Neuronal stem cell (in vitro differentiated cells): ENCODE measurements at regions not wholly inside any gene's neighbourhood (a gene's known extent, or its start where the extent isn't known, plus 50 kb on each side); places are given as distances from the start of the nearest gene placed in this dataset.
"Not testable (repeated sequence)": the region's sequence is repeated elsewhere in the genome, so short reads cannot be mapped to it uniquely, and the experiment has no call there.

Source experiments
- DNase-seq: peaks from one replicate; pipeline ENCODE4 v3.0.0-alpha.2; 2013; ENCODE audit warnings: low spot score
- H2AFZ ChIP-seq: one replicate; pipeline ENCODE4 v1.6.1; 2013; ENCODE audit warnings: mild to moderate bottlenecking, low read length, inconsistent platforms
- H2AK5ac ChIP-seq: 2 replicates; pipeline ENCODE4 v1.6.1; 2013; ENCODE audit warnings: low read depth, mild to moderate bottlenecking, inconsistent platforms, low read length, moderate library complexity, mixed read lengths
- H2BK120ac ChIP-seq: 2 replicates; pipeline ENCODE4 v1.6.1; 2013; ENCODE audit warnings: low read depth, mild to moderate bottlenecking, inconsistent platforms, low read length, moderate library complexity, mixed read lengths
- H2BK12ac ChIP-seq: one replicate; pipeline ENCODE4 v1.6.1; 2013; ENCODE audit warnings: low read length, inconsistent platforms
- H2BK15ac ChIP-seq: 2 replicates; pipeline ENCODE4 v1.6.1; 2013; ENCODE audit warnings: mild to moderate bottlenecking, low read length, inconsistent platforms, mixed read lengths
- H2BK5ac ChIP-seq: one replicate; pipeline ENCODE4 v1.6.1; 2013; ENCODE audit warnings: inconsistent platforms, mild to moderate bottlenecking, low read length, moderate library complexity
- H3K14ac ChIP-seq: one replicate; pipeline ENCODE4 v1.6.1; 2013; ENCODE audit warnings: low read length, inconsistent platforms
- H3K18ac ChIP-seq: 2 replicates; pipeline ENCODE4 v1.6.1; 2013; ENCODE audit warnings: low read length, inconsistent platforms
- H3K23ac ChIP-seq: 2 replicates; pipeline ENCODE4 v1.6.1; 2013; ENCODE audit warnings: low read depth, mild to moderate bottlenecking, mixed read lengths, low read length, inconsistent platforms; ENCODE audit not compliant: poor library complexity
- H3K27ac ChIP-seq: replicated peaks from 3 replicates; pipeline ENCODE4 v1.5.1; 2013; ENCODE audit warnings: low read length, inconsistent platforms
- H3K27me3 ChIP-seq, 3 experiments: 2 replicates each; pipeline ENCODE4 v1.6.1; 2013; ENCODE audit warnings: low read length in 3 of 3, mild to moderate bottlenecking in 2 of 3, inconsistent platforms in 1 of 3, low read depth in 1 of 3, mixed read lengths in 1 of 3, moderate library complexity in 1 of 3; ENCODE audit not compliant: control insufficient read depth in 3 of 3, insufficient read depth in 3 of 3
- H3K36me3 ChIP-seq, 2 donors: replicated peaks in 1 of 2; 2 replicates each; pipeline ENCODE4 v1.6.1; 2013; ENCODE audit warnings: low read length in 2 of 2; ENCODE audit not compliant: control insufficient read depth in 2 of 2, insufficient read depth in 2 of 2
- H3K4ac ChIP-seq: 2 replicates; pipeline ENCODE4 v1.6.1; 2013; ENCODE audit warnings: inconsistent platforms, mild to moderate bottlenecking, low read length, moderate library complexity
- H3K4me1 ChIP-seq, 2 donors: 1 replicate in 1 of 2; 2 replicates in 1 of 2; pipeline ENCODE4 v1.6.1; 2013; ENCODE audit warnings: low read length in 2 of 2, low read depth in 1 of 2; ENCODE audit not compliant: control insufficient read depth in 2 of 2, insufficient read depth in 1 of 2
- H3K4me2 ChIP-seq: one replicate; pipeline ENCODE4 v1.6.1; 2013; ENCODE audit warnings: mild to moderate bottlenecking, low read length, inconsistent platforms; ENCODE audit not compliant: insufficient read depth, poor library complexity, severe bottlenecking
- H3K4me3 ChIP-seq, 2 donors: 2 replicates each; pipeline ENCODE4 v1.5.1; 2013; ENCODE audit warnings: low read length in 2 of 2, mild to moderate bottlenecking in 2 of 2, inconsistent platforms in 1 of 2, moderate library complexity in 1 of 2
- H3K79me1 ChIP-seq: one replicate; pipeline ENCODE4 v1.6.1; 2013; ENCODE audit warnings: low read depth, mild to moderate bottlenecking, inconsistent platforms, low read length, moderate library complexity
- H3K9ac ChIP-seq: one replicate; pipeline ENCODE4 v1.6.1; 2013; ENCODE audit warnings: mild to moderate bottlenecking, low read depth, low read length, inconsistent platforms; ENCODE audit not compliant: poor library complexity
- H3K9me3 ChIP-seq, 2 donors: replicated peaks in 1 of 2; 2 replicates each; pipeline versions ENCODE3 to v1.6.1; 2013; ENCODE audit warnings: low read length in 2 of 2, mild to moderate bottlenecking in 2 of 2, inconsistent platforms in 1 of 2, low read depth in 1 of 2, mixed read lengths in 1 of 2, moderate library complexity in 1 of 2; ENCODE audit not compliant: control insufficient read depth in 2 of 2, insufficient read depth in 1 of 2
- H4K8ac ChIP-seq: one replicate; pipeline ENCODE4 v1.6.1; 2013; ENCODE audit warnings: low read depth, mild to moderate bottlenecking, inconsistent platforms, low read length, moderate library complexity
- H4K91ac ChIP-seq: one replicate; pipeline ENCODE4 v1.6.1; 2013; ENCODE audit warnings: low read length, low read depth, mild to moderate bottlenecking, inconsistent platforms; ENCODE audit not compliant: poor library complexity
- WGBS, 2 donors: extraction: QIAGEN DNeasy Blood & Tissue Kit; methylation state at CpG; one replicate each; pipeline ENCODE4 v1.1.7; 2013; ENCODE audit warnings: missing lambda C conversion rate in 2 of 2, mixed read lengths in 1 of 2; ENCODE audit not compliant: insufficient read length in 2 of 2, insufficient replicate concordance in 1 of 2; ENCODE audit errors: extremely low coverage in 2 of 2; 5-methylcytosine and 5-hydroxymethylcytosine counted together

- H3K4me2 ChIP-seq, H3K4ac ChIP-seq, H4K8ac ChIP-seq, H4K91ac ChIP-seq, H3K23ac ChIP-seq, H2BK15ac ChIP-seq, H3K79me1 ChIP-seq, H2AK5ac ChIP-seq, H3K14ac ChIP-seq, DNase-seq, H3K27me3 ChIP-seq, H3K18ac ChIP-seq, H2AFZ ChIP-seq, H3K36me3 ChIP-seq, H3K4me1 ChIP-seq, H3K9me3 ChIP-seq, H2BK120ac ChIP-seq, H3K4me3 ChIP-seq, H3K27ac ChIP-seq, H3K9ac ChIP-seq, H2BK12ac ChIP-seq, H2BK5ac ChIP-seq: not testable (repeated sequence)
- no CpG with 5 or more reads among the region's 36 CpGs for WGBS, 2 donors
These were observed 269.0 kb upstream of the MKLN1 start for GRCh38 chr7:131058561-131059288.

GRCh38 chr7:131059401-131059800 is 268.3 kb upstream of the MKLN1 start:
- WGBS, 2 donors, result no CpG with 5 or more reads among the region's 4 CpGs
- H3K4me3 ChIP-seq, H2BK5ac ChIP-seq, H3K79me1 ChIP-seq, H3K9ac ChIP-seq, DNase-seq, H3K27ac ChIP-seq, H2AK5ac ChIP-seq, H3K4me1 ChIP-seq, H3K27me3 ChIP-seq, H3K18ac ChIP-seq, H2AFZ ChIP-seq, H4K91ac ChIP-seq, H2BK15ac ChIP-seq, H2BK12ac ChIP-seq, H3K4ac ChIP-seq, H3K9me3 ChIP-seq, H2BK120ac ChIP-seq, H3K23ac ChIP-seq, H4K8ac ChIP-seq, H3K4me2 ChIP-seq, H3K36me3 ChIP-seq, H3K14ac ChIP-seq: not testable (repeated sequence)

GRCh38 chr7:131061158-131061557 is 266.5 kb upstream of the MKLN1 start:
- no peak overlapping the region for H3K4ac ChIP-seq
- H2BK120ac ChIP-seq, result no peak overlapping the region
- no peak overlapping the region for H3K23ac ChIP-seq
- H3K4me2 ChIP-seq, result no peak overlapping the region
- H3K4me1 ChIP-seq, result no peaks in the 10 kb centered on the region
- DNase-seq, result no peak
- no peaks in the 10 kb centered on the region for H3K36me3 ChIP-seq
- no peaks in the 10 kb centered on the region for H3K27me3 ChIP-seq
- no peak overlapping the region for H2AFZ ChIP-seq
- H2BK5ac ChIP-seq, result no peak overlapping the region
- H4K8ac ChIP-seq, result no peak overlapping the region
- H2AK5ac ChIP-seq, result no peak overlapping the region
- H4K91ac ChIP-seq, result no peak overlapping the region
- H3K9me3 ChIP-seq, result peaks cover 0 to 5% of the 10 kb centered on the region in 2 donors
- no peak overlapping the region for H2BK12ac ChIP-seq
- no CpG with 5 or more reads among the region's 5 CpGs for WGBS, 2 donors
- H3K14ac ChIP-seq, result no peak overlapping the region
- H3K27ac ChIP-seq, result no peak overlapping the region
- no peak overlapping the region for H3K4me3 ChIP-seq
- H2BK15ac ChIP-seq, result no peak overlapping the region
- H3K9ac ChIP-seq, result no peak overlapping the region
- no peaks in the 10 kb centered on the region for H3K79me1 ChIP-seq
- no peak overlapping the region for H3K18ac ChIP-seq

GRCh38 chr7:131061818-131062217 is 265.9 kb upstream of the MKLN1 start:
- Histone ChIP-seq H2BK15ac (no peak overlapping the region), H3K18ac (no peak overlapping the region), H3K4me2 (no peak overlapping the region), H3K9ac (no peak overlapping the region), H3K36me3 (no peaks in the 10 kb centered on the region), H3K23ac (no peak overlapping the region), H3K4ac (no peak overlapping the region), H3K14ac (no peak overlapping the region), H2AFZ (no peak overlapping the region), H2BK120ac (no peak overlapping the region), H3K9me3 (peaks cover 0 to 5% of the 10 kb centered on the region in 2 donors), H4K91ac (no peak overlapping the region), H3K27me3 (no peaks in the 10 kb centered on the region), H3K4me1 (no peaks in the 10 kb centered on the region), H4K8ac (no peak overlapping the region), H3K27ac (no peak overlapping the region), H2AK5ac (no peak overlapping the region), H3K79me1 (no peaks in the 10 kb centered on the region), H2BK12ac (no peak overlapping the region), H2BK5ac (no peak overlapping the region), H3K4me3 (no peak overlapping the region)
- no CpG with 5 or more reads among the region's 4 CpGs for WGBS, 2 donors
- DNase-seq, result no peak
